NT2/D1 (cell line): ENCODE measurements at regions not wholly inside any gene's neighbourhood (a gene's known extent, or its start where the extent isn't known, plus 50 kb on each side); places are given as distances from the start of the nearest gene placed in this dataset.

Experiments used
- DNase-seq: peaks from one replicate; pipeline ENCODE4 v3.0.0-alpha.2; 2011; ENCODE audit warnings: low read depth, low spot score
- H3K27me3 ChIP-seq: 2 replicates; pipeline ENCODE4 v1.6.0; 2011; ENCODE audit warnings: mild to moderate bottlenecking; ENCODE audit not compliant: insufficient read length, insufficient read depth
- H3K36me3 ChIP-seq: 2 replicates; pipeline ENCODE4 v1.6.1; 2011; ENCODE audit warnings: mild to moderate bottlenecking, low read length, mixed read lengths; ENCODE audit not compliant: insufficient read depth, insufficient read length
- H3K4me1 ChIP-seq: 2 replicates; pipeline ENCODE4 v1.5.1; 2011; ENCODE audit not compliant: insufficient read depth, insufficient read length
- H3K4me3 ChIP-seq: 2 replicates; pipeline ENCODE4 v1.5.1; 2011; ENCODE audit warnings: low read depth; ENCODE audit not compliant: insufficient read length
- H3K9ac ChIP-seq: 2 replicates; pipeline ENCODE4 v1.6.0; 2011; ENCODE audit warnings: low read depth; ENCODE audit not compliant: insufficient read length
- H3K9me3 ChIP-seq: 2 replicates; pipeline ENCODE4 v1.5.1; 2011; ENCODE audit warnings: mild to moderate bottlenecking, low read length; ENCODE audit not compliant: insufficient read depth
- SUZ12 ChIP-seq: IDR thresholded peaks from 2 replicates; pipeline ENCODE4 v1.6.1; 2011; ENCODE audit not compliant: insufficient read length, insufficient read depth; ENCODE audit errors: extremely low read depth
- YY1 ChIP-seq: IDR thresholded peaks from 2 replicates; pipeline ENCODE4 v1.6.1; 2011; ENCODE audit not compliant: insufficient read length, insufficient read depth
- ZNF274 ChIP-seq: IDR thresholded peaks from 2 replicates; pipeline ENCODE4 v1.6.1; 2011; ENCODE audit warnings: mild to moderate bottlenecking, low read depth, low read length

GRCh38 chr11:98600786-98601773 lies 419.7 kb upstream of the CNTN5 start:
- Histone ChIP-seq H3K9me3 (no peaks in the 10 kb centered on the region), H3K9ac (no peak overlapping the region), H3K4me3 (no peak overlapping the region), H3K27me3 (no peaks in the 10 kb centered on the region), H3K36me3 (no peaks in the 10 kb centered on the region), H3K4me1 (no peaks in the 10 kb centered on the region)
- no peak for TF ChIP-seq YY1
- TF ChIP-seq ZNF274, result no peak
- no peak for TF ChIP-seq SUZ12
- no peak for DNase-seq

DNA sequence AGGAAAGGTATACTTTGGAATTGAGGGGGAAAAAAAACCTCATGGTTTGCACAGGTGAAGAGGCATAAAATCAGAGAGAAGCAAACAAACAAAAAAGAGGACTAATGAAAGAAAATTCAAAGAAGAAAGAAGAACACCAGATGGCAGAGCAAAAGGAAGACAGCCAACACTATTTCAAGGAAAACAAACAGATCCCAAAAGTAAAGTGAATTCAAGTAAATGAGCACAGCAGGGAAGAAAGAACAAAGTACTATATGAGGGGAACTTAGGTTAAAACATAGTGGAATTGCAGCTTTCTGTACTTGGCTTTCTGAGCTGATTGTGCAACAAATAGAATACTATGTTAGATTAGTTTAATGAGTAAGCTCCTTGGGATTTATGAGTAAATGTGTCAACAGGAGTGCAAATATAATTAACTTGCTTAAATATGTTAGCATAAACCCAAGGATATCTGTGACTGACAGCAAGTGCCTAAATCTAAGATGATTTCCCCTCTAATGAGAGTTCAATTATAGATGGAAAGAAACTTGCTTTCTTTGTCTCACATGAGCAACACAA lies 404.6 kb upstream of the CNTN5 start:
- Histone ChIP-seq H3K9ac (no peak overlapping the region), H3K4me3 (no peak overlapping the region), H3K4me1 (no peaks in the 10 kb centered on the region), H3K27me3 (no peaks in the 10 kb centered on the region), H3K9me3 (peaks cover 43% of the 10 kb centered on the region; the same call in 1 of the 2 replicates), H3K36me3 (no peaks in the 10 kb centered on the region)
- DNase-seq, result no peak
- TF ChIP-seq ZNF274 (no peak), YY1 (no peak), SUZ12 (no peak)

GRCh38 chr11:98621767-98622166 lies 399.0 kb upstream of the CNTN5 start:
- no peak for TF ChIP-seq SUZ12
- TF ChIP-seq YY1, result no peak
- no peak for TF ChIP-seq ZNF274
- Histone ChIP-seq H3K9ac (no peak overlapping the region), H3K4me3 (no peak overlapping the region), H3K27me3 (no peaks in the 10 kb centered on the region), H3K9me3 (peaks cover 45% of the 10 kb centered on the region; the same call in 1 of the 2 replicates), H3K36me3 (no peaks in the 10 kb centered on the region), H3K4me1 (no peaks in the 10 kb centered on the region)
- DNase-seq, result no peak

GRCh38 chr11:98625526-98625925 lies 395.2 kb upstream of the CNTN5 start:
- Histone ChIP-seq H3K9ac (no peak overlapping the region), H3K9me3 (peaks cover 8% of the 10 kb centered on the region; the same call in 1 of the 2 replicates), H3K27me3 (no peaks in the 10 kb centered on the region), H3K4me3 (no peak overlapping the region), H3K36me3 (no peaks in the 10 kb centered on the region), H3K4me1 (no peaks in the 10 kb centered on the region)
- DNase-seq, result no peak
- TF ChIP-seq ZNF274, result no peak
- TF ChIP-seq YY1, result no peak
- no peak for TF ChIP-seq SUZ12

DNA sequence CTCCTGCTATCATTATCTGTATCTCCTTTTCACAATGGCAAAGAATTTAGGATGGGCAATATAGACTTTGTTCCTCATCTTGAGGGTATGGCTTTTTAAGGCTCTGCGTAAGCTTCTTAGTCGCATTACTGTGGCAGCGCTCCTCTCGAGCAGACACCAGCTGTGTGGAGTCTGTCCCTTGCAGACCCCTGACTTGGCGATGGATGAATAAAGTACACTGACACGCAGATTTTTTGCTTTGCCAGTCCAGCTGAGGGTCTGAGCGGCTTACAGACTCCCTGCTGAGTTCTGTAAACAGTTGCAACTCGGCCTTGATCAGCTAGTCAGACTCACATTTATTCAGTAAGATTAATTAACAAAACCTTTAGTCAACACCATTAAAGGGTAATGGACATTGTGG lies 390.0 kb upstream of the CNTN5 start:
- Histone ChIP-seq H3K9ac (no peak overlapping the region), H3K36me3 (no peaks in the 10 kb centered on the region), H3K27me3 (no peaks in the 10 kb centered on the region)

GRCh38 chr11:98657711-98658110 lies 363.0 kb upstream of the CNTN5 start:
- H3K4me1 ChIP-seq, result no peaks in the 10 kb centered on the region
- TF ChIP-seq SUZ12 (no peak), ZNF274 (no peak)
- no peaks in the 10 kb centered on the region for H3K9me3 ChIP-seq
- no peak overlapping the region for H3K9ac ChIP-seq
- no peaks in the 10 kb centered on the region for H3K27me3 ChIP-seq
- no peaks in the 10 kb centered on the region for H3K36me3 ChIP-seq
- DNase-seq, result no peak
- no peak overlapping the region for H3K4me3 ChIP-seq

More for the DNA sequence above, 390.0 kb upstream of the CNTN5 start:
- Histone ChIP-seq H3K9me3 (no peaks in the 10 kb centered on the region), H3K4me1 (no peaks in the 10 kb centered on the region), H3K4me3 (no peak overlapping the region)
- DNase-seq, result no peak
- no peak for TF ChIP-seq ZNF274
- no peak for TF ChIP-seq SUZ12
- no peak for TF ChIP-seq YY1

- TF ChIP-seq ZNF274 (no peak), YY1 (no peak), SUZ12 (no peak)
- no peaks in the 10 kb centered on the region for H3K9me3 ChIP-seq
- H3K27me3 ChIP-seq, result no peaks in the 10 kb centered on the region
- no peaks in the 10 kb centered on the region for H3K36me3 ChIP-seq
- H3K4me1 ChIP-seq, result no peaks in the 10 kb centered on the region
- DNase-seq, result no peak
- H3K4me3 ChIP-seq, result no peak overlapping the region
- no peak overlapping the region for H3K9ac ChIP-seq
Measured at GRCh38 chr11:98659431-98659830, 361.3 kb upstream of the CNTN5 start.
